Stomach (tissue), 4 donors: ENCODE measurements at regions not wholly inside any gene's neighbourhood (a gene's known extent, or its start where the extent isn't known, plus 50 kb on each side); places are given as distances from the start of the nearest gene placed in this dataset.

ENCODE experiments used
- EP300 ChIP-seq: sonication (generic); formaldehyde crosslinking; IDR thresholded peaks from one replicate; pipeline ENCODE4 v1.6.1; 2017; ENCODE audit warnings: antibody characterized with exemption
- POLR2A ChIP-seq, 4 donors: fragments of 450-650 bp; IDR thresholded peaks; one replicate each; pipeline ENCODE4 v1.6.1; 2016; ENCODE audit warnings: antibody characterized with exemption in 4 of 4, control low read depth in 2 of 4, mild to moderate bottlenecking in 1 of 4, moderate library complexity in 1 of 4
- TF ChIP-seq, protein P1 (sequence below), 7 experiments: fragments of 450-650 bp in 4 of 7; fragments of 200-600 bp in 3 of 7; sonication (generic) in 3 of 7; IDR thresholded peaks; one replicate each; pipeline ENCODE4 v1.5.1; 2016 to 2019; ENCODE audit warnings: antibody characterized with exemption in 7 of 7, control low read depth in 2 of 7, mild to moderate bottlenecking in 1 of 7

DNA sequence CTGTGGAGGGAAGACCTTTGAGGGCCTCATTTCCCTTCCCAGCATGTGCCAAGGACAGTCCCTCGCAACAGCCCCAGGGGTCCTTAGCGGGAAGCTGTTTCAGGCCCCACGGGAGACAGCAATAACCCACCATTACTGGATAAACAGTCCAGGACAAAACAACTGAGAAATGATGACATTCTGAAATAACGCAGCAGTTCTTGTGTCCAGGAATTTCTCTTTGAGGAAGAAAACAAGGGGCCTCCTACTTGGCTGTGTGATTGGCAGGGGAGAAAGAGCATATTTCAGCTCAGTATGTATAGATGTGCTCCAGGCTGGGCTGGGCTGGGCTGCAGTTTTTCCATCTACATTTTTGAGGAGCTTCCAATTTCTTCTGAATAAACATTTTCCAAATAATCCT is 82.2 kb upstream of the THBS1 start:
- TF ChIP-seq, protein P1, sequence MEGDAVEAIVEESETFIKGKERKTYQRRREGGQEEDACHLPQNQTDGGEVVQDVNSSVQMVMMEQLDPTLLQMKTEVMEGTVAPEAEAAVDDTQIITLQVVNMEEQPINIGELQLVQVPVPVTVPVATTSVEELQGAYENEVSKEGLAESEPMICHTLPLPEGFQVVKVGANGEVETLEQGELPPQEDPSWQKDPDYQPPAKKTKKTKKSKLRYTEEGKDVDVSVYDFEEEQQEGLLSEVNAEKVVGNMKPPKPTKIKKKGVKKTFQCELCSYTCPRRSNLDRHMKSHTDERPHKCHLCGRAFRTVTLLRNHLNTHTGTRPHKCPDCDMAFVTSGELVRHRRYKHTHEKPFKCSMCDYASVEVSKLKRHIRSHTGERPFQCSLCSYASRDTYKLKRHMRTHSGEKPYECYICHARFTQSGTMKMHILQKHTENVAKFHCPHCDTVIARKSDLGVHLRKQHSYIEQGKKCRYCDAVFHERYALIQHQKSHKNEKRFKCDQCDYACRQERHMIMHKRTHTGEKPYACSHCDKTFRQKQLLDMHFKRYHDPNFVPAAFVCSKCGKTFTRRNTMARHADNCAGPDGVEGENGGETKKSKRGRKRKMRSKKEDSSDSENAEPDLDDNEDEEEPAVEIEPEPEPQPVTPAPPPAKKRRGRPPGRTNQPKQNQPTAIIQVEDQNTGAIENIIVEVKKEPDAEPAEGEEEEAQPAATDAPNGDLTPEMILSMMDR (IDR thresholded peaks at IDR 0.05): no peak
- TF ChIP-seq EP300 (no peak), POLR2A (IDR thresholded peaks at IDR 0.05) (no peak)
